CD14-positive monocyte (primary cell): ENCODE measurements at regions not wholly inside any gene's neighbourhood (a gene's known extent, or its start where the extent isn't known, plus 50 kb on each side); places are given as distances from the start of the nearest gene placed in this dataset.

Experiments
- DNase-seq, 3 donors: peaks; one replicate each; pipeline ENCODE4 v3.0.0-alpha.2; 2011 to 2022
- H2AFZ ChIP-seq: 2 replicates; pipeline ENCODE4 v1.6.0; 2012; ENCODE audit warnings: mild to moderate bottlenecking, low read depth, low read length, inconsistent platforms; ENCODE audit not compliant: insufficient read depth, poor library complexity, severe bottlenecking
- H3K27ac ChIP-seq, 2 donors: 1 replicate in 1 of 2; 2 replicates in 1 of 2; pipeline ENCODE4 v1.5.1; 2012 to 2013; ENCODE audit warnings: low read length in 2 of 2, control low read depth in 1 of 2, inconsistent platforms in 1 of 2, low read depth in 1 of 2, mild to moderate bottlenecking in 1 of 2
- H3K27me3 ChIP-seq, 2 donors: one replicate each; pipeline versions ENCODE4 v1.6.0 to v1.6.1; 2011 to 2013; ENCODE audit warnings: low read length in 2 of 2; ENCODE audit not compliant: control insufficient read depth in 2 of 2, insufficient read depth in 2 of 2
- H3K36me3 ChIP-seq, 2 donors: replicated peaks in 1 of 2; 1 replicate in 1 of 2; 2 replicates in 1 of 2; pipeline versions ENCODE4 v1.5.1 to v1.6.1; 2012 to 2013; ENCODE audit warnings: low read length in 2 of 2, control low read depth in 1 of 2, inconsistent platforms in 1 of 2, mild to moderate bottlenecking in 1 of 2; ENCODE audit not compliant: insufficient read depth in 2 of 2, control insufficient read depth in 1 of 2
- H3K4me1 ChIP-seq, 2 donors: 1 replicate in 1 of 2; 2 replicates in 1 of 2; pipeline versions ENCODE4 v1.5.1 to v1.6.1; 2012 to 2013; ENCODE audit warnings: low read length in 2 of 2, control low read depth in 1 of 2, inconsistent platforms in 1 of 2, mild to moderate bottlenecking in 1 of 2, moderate library complexity in 1 of 2; ENCODE audit not compliant: insufficient read depth in 2 of 2, control insufficient read depth in 1 of 2
- H3K4me2 ChIP-seq: replicated peaks from 2 replicates; pipeline ENCODE3; 2012; ENCODE audit warnings: low read length, moderate library complexity, mild to moderate bottlenecking; ENCODE audit not compliant: poor library complexity, severe bottlenecking; ENCODE audit errors: extremely low read depth
- H3K4me3 ChIP-seq, 3 experiments: fragments of 200-600 bp in 1 of 3; sonication (generic) in 1 of 3; replicated peaks in 1 of 3; 1 replicate in 2 of 3; 2 replicates in 1 of 3; pipeline ENCODE4 v1.5.1; 2011 to 2013; ENCODE audit warnings: low read length in 3 of 3, mild to moderate bottlenecking in 3 of 3, control low read depth in 2 of 3, low read depth in 2 of 3, inconsistent platforms in 1 of 3, moderate library complexity in 1 of 3
- H3K79me2 ChIP-seq: 2 replicates; pipeline ENCODE4 v1.6.0; 2012; ENCODE audit warnings: mild to moderate bottlenecking, control low read depth, inconsistent platforms, low read length, moderate library complexity; ENCODE audit not compliant: insufficient read depth
- H3K9ac ChIP-seq: 2 replicates; pipeline ENCODE4 v1.6.0; 2017; ENCODE audit warnings: low read length, mild to moderate bottlenecking; ENCODE audit not compliant: insufficient read depth, poor library complexity, severe bottlenecking
- H3K9me3 ChIP-seq, 2 donors: replicated peaks in 1 of 2; 1 replicate in 1 of 2; 2 replicates in 1 of 2; pipeline versions ENCODE4 v1.5.1 to v1.6.1; 2012 to 2013; ENCODE audit warnings: low read length in 2 of 2, control low read depth in 1 of 2; ENCODE audit not compliant: control insufficient read depth in 1 of 2, insufficient read depth in 1 of 2
- H4K20me1 ChIP-seq: 2 replicates; pipeline ENCODE4 v1.6.0; 2012; ENCODE audit warnings: mild to moderate bottlenecking, low read length, control low read depth, moderate library complexity; ENCODE audit not compliant: insufficient read depth
- H3K27ac Mint-ChIP-seq, 7 donors: one replicate each; pipeline ENCODE4 v1.8.0; 2020; ENCODE audit warnings: mild to moderate bottlenecking in 7 of 7, mixed read lengths in 7 of 7, moderate library complexity in 6 of 7, inconsistent platforms in 2 of 7
- H3K27me3 Mint-ChIP-seq, 3 donors: one replicate each; pipeline ENCODE4 v1.8.0; 2021 to 2022; ENCODE audit warnings: low read depth in 3 of 3, mild to moderate bottlenecking in 3 of 3, mixed read lengths in 3 of 3, moderate library complexity in 3 of 3, inconsistent platforms in 1 of 3
- H3K36me3 Mint-ChIP-seq, 2 donors: one replicate each; pipeline ENCODE4 v1.8.0; 2020; ENCODE audit warnings: mixed read lengths in 2 of 2, inconsistent platforms in 1 of 2, mild to moderate bottlenecking in 1 of 2
- H3K4me1 Mint-ChIP-seq: one replicate; pipeline ENCODE4 v1.8.0; 2020; ENCODE audit warnings: mild to moderate bottlenecking, mixed read lengths
- H3K4me3 Mint-ChIP-seq, 2 donors: one replicate each; pipeline ENCODE4 v1.8.0; 2020; ENCODE audit warnings: mild to moderate bottlenecking in 2 of 2, mixed read lengths in 2 of 2, moderate library complexity in 1 of 2
- H3K9me3 Mint-ChIP-seq, 7 donors: one replicate each; pipeline ENCODE4 v1.8.0; 2020 to 2022; ENCODE audit warnings: mixed read lengths in 7 of 7, mild to moderate bottlenecking in 6 of 7, moderate library complexity in 6 of 7, inconsistent platforms in 2 of 7
- WGBS: methylation state at CpG from one replicate; pipeline ENCODE4 v1.1.5; 2013; ENCODE audit warnings: missing lambda C conversion rate; ENCODE audit not compliant: insufficient coverage; 5-methylcytosine and 5-hydroxymethylcytosine counted together
- intact Hi-C, 2 donors: fragments of 100-400 bp; cut with micrococcal nuclease; formaldehyde crosslinking; loops; one replicate each; pipeline versions ENCODE4 v1.15.0 to v1.15.1; 2023
- TF ChIP-seq, protein P1 (sequence below): fragments of 200-600 bp; IDR thresholded peaks from one replicate; pipeline ENCODE4 v1.8.0; 2022; ENCODE audit warnings: antibody characterized with exemption, mild to moderate bottlenecking

- no peak for DNase-seq
- H3K36me3 Mint-ChIP-seq = no peaks in the 10 kb centered on the region
- H3K27me3 Mint-ChIP-seq = peaks cover 0 to 4% (median 2%) of the 10 kb centered on the region in 3 donors
- Histone ChIP-seq H3K4me3 (no peak overlapping the region), H3K36me3 (no peaks in the 10 kb centered on the region), H3K4me1 (no peaks in the 10 kb centered on the region), H3K4me2 (no peak overlapping the region), H3K9me3 (no peaks in the 10 kb centered on the region), H3K27ac (no peak overlapping the region), H4K20me1 (no peaks in the 10 kb centered on the region), H2AFZ (no peak overlapping the region), H3K27me3 (no peaks in the 10 kb centered on the region), H3K79me2 (no peaks in the 10 kb centered on the region), H3K9ac (no peak overlapping the region)
- no peak overlapping the region for H3K27ac Mint-ChIP-seq
- intact Hi-C loops = no loop called here
- TF ChIP-seq, protein P1, sequence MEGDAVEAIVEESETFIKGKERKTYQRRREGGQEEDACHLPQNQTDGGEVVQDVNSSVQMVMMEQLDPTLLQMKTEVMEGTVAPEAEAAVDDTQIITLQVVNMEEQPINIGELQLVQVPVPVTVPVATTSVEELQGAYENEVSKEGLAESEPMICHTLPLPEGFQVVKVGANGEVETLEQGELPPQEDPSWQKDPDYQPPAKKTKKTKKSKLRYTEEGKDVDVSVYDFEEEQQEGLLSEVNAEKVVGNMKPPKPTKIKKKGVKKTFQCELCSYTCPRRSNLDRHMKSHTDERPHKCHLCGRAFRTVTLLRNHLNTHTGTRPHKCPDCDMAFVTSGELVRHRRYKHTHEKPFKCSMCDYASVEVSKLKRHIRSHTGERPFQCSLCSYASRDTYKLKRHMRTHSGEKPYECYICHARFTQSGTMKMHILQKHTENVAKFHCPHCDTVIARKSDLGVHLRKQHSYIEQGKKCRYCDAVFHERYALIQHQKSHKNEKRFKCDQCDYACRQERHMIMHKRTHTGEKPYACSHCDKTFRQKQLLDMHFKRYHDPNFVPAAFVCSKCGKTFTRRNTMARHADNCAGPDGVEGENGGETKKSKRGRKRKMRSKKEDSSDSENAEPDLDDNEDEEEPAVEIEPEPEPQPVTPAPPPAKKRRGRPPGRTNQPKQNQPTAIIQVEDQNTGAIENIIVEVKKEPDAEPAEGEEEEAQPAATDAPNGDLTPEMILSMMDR = no peak
- peaks cover 0 to 8% (median 3%) of the 10 kb centered on the region in 7 donors for H3K9me3 Mint-ChIP-seq
- no peak overlapping the region for H3K4me3 Mint-ChIP-seq
- 80% methylated on average over 3 of the region's 4 CpGs for WGBS
- no peaks in the 10 kb centered on the region for H3K4me1 Mint-ChIP-seq
These were observed 356.7 kb upstream of the TRPC7 start for GRCh38 chr5:136722086-136722485.

GRCh38 chr5:136720674-136721073 lies 355.3 kb upstream of the TRPC7 start:
- Histone ChIP-seq H3K79me2 (no peaks in the 10 kb centered on the region), H3K4me1 (no peaks in the 10 kb centered on the region), H3K9me3 (no peaks in the 10 kb centered on the region), H3K4me3 (no peak overlapping the region), H3K4me2 (no peak overlapping the region), H4K20me1 (no peaks in the 10 kb centered on the region), H3K27me3 (no peaks in the 10 kb centered on the region), H3K27ac (no peak overlapping the region), H2AFZ (no peak overlapping the region), H3K36me3 (no peaks in the 10 kb centered on the region), H3K9ac (no peak overlapping the region)
- TF ChIP-seq, protein P1 = no peak
- DNase-seq = no peak
- H3K27ac Mint-ChIP-seq = no peak overlapping the region
- WGBS = 63% methylated on average over 1 of the region's 2 CpGs
- intact Hi-C loops = no loop called here
- peaks cover 0 to 5% (median 3%) of the 10 kb centered on the region in 7 donors for H3K9me3 Mint-ChIP-seq
- H3K4me3 Mint-ChIP-seq = no peak overlapping the region
- H3K4me1 Mint-ChIP-seq = no peaks in the 10 kb centered on the region
- H3K27me3 Mint-ChIP-seq = peaks cover 0 to 4% (median 2%) of the 10 kb centered on the region in 3 donors
- no peaks in the 10 kb centered on the region for H3K36me3 Mint-ChIP-seq
